GM19395 (cell line): ENCODE measurements at regions not wholly inside any gene's neighbourhood (a gene's known extent, or its start where the extent isn't known, plus 50 kb on each side); places are given as distances from the start of the nearest gene placed in this dataset.

Source experiments
- ATAC-seq: cut with Tn5 transposase; IDR thresholded peaks from one replicate; pipeline ENCODE4 v1.9.1; 2021; ENCODE audit warnings: mild to moderate bottlenecking, moderate library complexity; ENCODE audit not compliant: unreplicated experiment

DNA sequence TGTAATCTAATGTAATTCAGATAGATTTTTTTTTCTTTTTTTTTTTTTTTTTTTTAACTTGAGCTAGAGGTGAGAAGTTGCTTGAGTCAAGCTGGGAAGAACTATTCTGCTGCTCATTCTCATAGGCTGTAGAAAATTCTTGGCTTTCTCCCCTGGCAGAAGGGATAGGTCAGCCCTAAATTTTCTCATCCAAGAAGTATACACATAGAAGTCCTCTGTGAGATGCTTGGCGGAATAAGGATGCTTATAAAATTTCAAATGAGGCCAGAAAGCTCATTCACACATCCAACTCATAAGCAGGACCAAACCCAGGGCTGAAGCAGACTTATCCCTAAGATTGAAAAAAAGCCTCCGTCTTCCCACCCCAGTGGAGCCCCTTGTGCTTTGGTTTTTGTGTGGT is 572.5 kb downstream of the SQOR start:
- no peak for ATAC-seq

DNA sequence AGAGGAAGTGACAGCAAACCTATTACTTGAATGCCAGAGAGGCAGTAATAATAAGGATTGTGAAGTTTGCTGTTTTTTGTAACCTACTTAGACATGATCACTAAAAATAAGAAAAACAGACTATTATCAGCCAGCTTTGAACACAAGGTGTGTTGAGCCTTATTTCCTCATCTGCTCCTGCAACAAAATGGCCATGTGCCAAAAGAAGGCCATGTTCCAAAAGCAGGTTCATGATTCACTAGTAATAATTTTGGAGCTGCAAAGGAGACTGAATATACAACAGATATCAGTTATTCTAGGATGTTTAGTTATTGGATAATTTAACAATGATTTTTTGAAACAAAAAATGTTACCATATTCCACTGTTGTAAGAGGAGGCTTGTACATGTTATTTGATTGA is 578.7 kb downstream of the SQOR start:
- no peak for ATAC-seq

DNA sequence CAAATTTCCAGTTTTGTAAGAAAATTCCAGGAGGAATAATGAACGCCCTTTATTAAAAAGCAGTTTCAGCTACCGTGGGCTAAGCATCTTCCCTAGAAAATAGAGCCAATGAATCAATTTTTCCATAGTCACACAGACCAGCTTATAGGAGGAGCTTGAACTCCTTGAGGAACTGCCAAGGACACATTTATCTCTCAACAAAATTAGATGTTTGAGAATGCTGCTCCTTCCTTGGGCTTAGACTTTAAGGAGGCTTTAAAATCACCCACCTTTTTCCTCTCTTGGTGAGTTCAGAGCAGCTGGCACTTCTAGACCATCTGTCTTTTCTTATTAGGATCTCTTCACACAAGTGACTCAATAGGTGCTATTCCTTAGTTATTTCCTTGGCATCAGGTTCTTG is 588.0 kb downstream of the SQOR start:
- ATAC-seq, result no peak

DNA sequence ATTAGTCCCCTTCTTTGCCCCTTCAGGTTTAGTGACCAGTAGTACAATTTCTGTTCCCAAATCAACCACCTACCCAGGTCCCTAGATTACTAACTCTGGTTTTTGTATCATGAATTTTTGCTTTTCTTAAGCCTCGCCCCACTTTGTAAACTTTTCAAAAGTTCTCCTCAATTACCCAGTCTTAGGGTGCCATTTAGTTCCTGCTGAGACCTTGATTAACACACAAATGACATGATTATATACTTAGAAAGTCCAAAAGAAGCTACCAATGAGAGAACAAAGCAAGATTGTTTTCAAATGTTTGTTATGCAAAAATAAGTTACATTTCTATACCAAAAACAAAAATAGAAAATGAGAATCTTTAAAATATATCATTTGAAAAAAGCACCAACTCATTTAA is 594.4 kb downstream of the SQOR start:
- no peak for ATAC-seq

DNA sequence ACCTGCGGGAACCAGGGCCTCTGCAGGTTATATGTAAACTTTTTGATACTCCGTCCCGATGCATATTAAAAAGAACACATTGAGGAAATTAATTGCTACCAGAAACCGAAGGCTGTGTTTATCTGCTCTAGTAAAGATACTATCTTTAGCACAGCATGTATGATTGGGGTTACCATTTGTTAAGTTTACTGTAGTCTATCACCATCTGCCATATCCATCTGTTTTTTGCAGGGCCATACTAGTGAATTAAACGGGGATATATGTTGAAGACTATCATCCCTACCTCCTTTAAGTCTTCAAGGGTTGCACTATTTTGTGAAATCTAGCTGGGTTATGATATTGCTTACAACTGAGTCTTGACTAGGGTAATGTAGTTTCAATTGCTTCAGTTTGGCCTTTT is 597.0 kb downstream of the SQOR start:
- ATAC-seq, result no peak

DNA sequence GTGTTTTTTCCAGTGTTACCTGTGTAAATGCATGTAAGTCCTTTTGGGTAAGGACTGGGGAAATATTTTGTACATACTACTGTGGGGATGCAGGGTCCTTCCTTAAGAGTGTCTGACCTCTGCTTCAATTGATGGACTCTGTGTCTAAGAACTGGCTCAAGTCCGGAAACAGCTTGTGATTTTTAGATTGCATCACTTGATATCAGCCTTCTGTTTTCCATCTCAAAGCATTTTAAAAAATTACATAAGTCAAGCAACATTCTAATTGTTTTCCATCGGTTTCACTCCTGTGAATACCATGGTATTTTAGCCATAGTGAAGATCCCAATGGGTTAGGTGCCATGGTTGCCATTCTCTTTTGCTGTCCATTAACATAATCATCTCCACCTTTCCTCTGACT is 597.6 kb downstream of the SQOR start:
- no peak for ATAC-seq

DNA sequence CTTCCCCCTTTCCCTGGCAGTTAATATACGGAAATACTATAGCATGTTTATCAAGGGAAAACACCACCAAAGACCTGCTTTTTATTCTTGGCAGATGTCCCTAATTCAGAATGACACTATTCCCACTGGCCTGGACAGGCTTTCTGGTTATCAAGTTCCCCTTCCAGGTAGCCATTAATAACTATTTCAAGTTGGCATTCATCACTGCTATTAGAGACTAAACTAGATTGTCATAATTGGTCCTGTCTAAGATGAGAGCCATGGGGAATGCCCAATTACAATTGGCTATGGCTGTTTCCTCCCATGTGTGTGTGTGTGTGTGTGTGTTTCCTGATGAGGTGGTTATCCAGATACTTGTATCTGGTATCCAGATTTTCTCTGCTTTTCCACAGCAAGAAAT is 608.1 kb downstream of the SQOR start:
- ATAC-seq, result no peak

DNA sequence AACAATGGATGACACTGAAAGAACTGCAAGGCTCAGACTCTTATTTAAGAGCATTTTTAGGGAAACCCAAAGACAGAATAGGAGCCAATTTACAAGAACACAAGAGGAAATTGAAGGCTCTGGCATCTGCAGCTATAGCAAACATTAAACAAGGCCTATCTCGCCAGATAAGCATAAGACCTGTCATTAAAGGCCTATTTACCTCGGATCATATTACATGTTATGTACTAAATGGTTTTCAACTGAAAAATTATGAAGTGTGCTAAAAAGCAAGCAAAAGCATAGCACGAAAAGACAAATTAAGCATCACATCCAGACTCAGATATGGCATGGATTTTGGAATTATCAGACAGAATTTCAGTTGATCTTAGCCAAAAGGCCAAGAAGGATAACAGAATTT is 617.1 kb downstream of the SQOR start:
- no peak for ATAC-seq

DNA sequence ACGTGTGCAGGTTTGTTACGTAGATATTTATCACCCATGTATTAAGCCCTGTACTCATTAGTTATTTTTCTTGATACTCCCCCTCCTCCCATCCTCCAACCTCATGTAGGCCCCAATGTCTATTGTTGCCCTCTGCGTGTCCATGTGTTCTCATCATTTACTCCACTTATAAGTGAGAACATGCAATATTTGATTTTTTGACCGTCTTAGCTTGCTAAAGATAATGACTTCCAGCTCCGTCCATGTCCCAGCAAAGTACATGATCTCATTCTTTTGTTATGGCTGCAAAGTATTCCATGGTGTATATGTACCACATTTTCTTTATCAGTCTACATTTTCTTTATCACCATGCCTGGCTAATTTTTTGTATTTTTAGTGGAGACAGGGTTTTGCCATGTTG is 623.2 kb downstream of the SQOR start:
- no peak for ATAC-seq

DNA sequence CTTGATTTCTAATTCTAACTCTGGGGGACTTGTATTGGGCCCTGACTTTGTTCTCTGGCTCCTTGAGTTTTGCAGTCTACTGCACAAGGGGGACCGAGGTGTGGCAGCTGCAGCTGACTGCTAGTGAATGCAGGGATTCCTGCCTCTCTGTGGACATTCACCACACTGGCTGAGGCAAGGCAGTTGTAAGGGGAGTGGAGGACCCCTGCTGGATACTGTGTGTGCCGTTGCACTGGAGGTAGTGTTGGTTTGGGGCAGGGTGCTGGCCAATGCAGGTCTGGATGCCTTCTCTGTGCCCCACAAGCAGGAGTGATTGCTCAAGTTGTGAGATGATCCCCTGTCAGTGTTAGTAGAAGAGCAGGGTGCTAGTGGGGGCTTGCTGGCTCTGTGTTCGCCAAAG is 626.1 kb downstream of the SQOR start:
- ATAC-seq, result no peak

DNA sequence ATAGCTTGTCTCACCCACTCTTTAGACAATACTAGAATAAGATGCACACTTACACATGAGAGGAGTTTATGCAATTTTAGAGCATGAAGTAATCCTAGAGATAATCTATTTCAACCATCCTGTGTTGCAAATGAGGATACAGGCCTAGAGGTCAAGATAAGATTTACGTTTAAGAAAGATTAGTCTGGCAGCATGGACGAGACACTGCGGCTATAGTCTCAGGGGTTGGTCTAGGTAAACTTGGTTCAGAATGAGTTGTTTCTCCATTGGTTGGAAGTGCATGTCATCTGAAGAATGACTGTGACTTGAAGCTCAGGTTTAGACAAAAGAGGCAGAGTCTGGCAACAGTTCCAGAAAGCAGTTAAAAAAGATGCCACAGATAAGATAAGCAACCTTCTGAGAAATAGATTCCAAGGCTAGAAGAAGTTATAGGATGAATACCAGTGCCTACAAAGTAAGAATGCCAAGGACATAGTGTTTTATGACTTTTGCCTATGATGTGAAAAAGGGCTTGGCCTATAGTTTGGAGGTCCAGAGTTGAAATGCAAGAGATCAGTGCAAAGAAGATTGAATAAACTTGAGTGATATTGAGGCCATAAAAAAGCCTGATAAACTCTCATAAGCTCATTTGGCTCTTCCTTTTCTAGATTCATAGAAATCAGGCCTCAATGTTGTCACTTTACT is 631.0 kb downstream of the SQOR start:
- ATAC-seq, result no peak

DNA sequence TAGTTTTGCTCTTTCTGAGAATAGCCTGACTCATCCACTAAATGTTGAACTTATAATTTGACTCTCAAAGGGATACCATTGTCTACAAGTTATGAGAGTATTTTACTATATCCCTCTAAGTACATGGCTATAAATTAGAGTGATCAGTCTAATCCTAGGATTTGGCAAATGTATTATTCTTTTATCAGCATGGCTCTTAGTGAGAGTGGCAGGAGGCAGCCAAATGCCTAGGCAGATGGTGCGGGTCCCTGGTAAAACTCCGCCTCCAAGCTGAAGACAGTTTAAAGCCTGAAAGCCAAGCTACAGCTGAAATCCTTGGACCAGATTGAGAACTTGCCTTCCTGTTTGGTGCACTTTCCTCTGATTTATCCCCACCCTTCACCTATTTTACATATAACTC is 631.8 kb downstream of the SQOR start:
- no peak for ATAC-seq

DNA sequence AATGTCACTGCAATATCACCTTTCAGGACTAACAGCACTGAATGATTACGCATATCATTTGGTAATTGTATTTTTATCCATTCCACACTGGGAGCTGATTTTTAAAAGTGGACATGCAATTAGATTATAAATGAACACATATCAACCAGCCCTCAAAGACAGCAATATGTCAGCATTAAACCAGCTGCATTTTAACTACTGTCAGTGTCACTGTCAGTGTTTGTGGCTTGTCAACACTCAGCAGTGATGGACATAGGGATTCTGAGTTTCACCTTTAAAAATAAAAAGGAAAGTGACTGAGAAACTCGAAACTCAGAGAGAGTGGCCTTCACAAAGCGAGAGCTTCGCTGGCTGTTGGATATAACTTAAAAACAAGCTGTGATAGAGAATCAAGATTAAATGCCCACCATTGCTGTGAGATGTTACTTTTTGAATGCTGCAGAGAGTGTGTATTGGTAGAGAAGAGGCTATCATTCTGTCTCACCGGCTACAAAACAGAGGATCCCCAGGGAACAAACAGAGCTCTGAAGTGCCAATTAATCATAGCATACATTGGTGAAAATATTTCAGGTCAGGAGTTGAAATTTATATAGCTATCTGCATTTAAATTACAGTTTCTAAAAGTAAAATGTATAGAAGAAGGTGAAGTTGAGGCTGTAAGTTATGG is 635.8 kb downstream of the SQOR start:
- ATAC-seq, result no peak

DNA sequence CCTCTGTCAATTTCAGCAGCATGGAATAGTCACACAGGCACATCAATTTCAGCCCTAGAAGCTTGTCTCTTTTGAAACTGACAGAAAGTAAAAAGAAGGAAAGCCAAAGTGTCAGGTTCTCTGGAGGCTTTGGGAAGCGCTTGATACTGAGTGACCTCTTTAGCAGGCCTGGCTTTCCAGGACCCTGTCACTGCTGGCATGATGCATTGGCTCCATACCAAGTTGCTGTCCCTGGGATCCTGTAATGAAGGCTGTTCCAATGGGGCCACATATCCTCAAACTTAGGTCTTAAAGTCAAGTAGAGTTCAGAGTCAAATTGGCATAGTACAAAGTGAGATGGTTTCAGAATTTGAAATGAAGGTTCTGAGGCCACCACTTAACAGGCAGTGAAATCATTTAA is 640.9 kb downstream of the SQOR start:
- no peak for ATAC-seq

DNA sequence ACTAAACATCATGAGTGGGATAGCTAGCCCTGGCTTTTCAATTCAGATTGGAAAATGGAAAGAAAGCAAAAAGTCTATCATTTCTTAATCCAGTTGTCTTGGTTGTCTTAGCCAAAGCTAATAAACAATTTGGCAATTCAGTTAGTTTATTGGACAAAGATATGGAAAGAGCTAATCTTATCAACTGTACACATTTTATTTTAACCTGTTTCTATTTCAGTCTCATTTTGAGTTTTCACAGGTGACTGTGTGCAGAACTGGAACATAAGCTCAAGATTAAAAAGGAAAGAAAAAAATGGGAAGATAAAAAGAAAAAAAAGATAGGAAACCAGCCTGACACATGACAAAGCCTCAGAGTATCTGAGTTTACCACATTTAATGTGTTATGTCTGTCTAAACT is 642.6 kb downstream of the SQOR start:
- ATAC-seq, result no peak

DNA sequence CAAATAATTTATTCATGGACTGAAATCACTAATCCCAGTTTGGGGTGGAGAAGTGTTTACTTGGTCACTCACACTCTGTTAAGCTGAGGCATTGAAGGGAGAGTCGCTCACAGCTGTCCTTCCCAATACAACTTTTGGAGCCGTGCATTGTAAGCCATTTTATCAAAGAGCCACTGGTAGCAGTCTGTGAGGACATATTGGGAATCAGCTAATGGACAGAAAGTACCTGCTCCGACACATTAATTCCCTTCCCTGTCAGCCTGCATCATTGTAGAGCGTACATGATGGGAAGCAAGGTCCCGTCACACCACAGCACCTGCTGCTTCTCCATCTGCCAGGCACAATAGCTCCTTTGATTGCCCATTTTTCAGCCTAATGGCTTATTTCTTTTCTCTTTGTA is 643.2 kb downstream of the SQOR start:
- ATAC-seq, result no peak

DNA sequence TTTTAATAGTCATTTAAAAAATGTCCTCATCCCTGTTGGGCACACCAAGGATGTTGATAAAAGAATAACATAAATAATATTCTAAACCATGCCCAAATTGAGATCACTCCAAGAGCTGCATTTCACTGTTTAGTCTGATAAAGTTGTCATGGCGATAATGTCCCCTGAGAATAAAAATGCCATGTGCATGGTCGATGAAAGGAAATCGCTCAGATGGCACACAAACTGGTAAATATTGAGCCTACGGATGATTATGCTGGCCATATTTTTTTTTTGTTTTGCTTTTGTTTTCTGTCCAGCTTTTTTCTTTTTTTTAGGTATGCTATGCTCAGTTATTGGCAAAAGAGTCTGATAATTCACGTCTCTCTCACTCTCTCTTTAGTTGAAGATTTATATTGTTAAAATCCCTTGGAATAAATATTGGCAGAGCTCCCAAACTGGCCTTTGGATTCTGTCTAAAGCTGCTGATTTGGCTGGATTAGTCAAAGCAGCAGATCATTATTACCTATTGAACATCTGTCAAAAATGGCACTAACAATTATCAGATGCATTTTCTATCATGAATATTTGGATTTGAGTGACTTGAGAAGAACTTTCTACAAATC is 643.8 kb downstream of the SQOR start:
- ATAC-seq, result no peak

DNA sequence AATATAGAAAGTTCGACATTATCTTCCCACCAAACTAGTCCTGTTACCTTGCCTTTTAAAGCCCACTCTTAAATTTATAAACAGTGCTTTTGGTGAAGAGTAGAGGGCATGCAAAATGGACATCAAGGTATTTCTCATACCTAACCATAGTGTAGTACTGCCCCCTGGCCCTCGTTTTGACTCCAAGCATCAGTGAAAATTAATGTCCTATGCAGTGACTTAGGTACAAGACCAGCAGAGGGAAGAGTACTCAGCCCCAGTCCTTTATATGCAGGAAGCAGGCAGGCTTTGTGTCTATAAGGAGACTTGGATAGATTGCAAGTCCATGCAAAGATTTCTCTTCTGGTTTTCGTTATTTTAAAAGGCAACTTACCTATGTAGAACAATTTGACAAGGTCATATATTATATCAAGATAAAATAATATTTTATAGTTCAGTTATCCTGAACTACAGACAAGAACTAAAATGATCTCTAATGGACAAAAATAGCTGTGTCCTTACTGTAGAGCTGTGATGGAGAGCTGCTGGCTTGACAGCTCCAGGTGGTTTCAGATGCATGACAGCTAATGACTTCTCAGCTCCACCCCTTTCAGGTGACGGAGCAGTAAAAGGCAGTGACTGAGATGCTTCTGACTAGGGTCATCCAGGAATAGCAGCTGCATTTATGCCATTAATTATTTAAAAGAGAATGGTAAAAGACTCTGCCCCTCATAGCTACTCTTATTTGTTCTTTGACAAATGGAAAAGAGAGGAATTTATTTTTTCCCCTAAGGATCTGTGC is 646.1 kb downstream of the SQOR start:
- no peak for ATAC-seq

DNA sequence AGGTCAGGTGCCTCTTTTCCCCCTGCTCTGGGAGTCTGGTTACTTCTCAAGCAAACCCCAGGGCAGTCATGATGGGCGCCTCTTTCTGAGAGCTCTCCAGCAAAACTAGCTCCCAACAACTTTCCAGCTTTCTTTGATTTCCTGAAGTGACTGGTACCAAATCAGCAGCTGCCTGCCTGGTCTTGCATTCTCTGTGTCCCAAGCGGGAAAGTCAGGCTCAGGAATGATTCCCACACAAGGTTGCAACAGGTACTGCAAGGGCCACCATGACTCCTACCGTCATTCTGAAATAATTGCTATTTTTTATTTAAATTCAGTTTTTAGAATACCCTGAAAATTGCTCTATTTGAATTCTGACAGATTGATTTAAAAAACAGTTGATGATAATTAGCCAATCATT is 658.7 kb downstream of the SQOR start:
- ATAC-seq, result no peak

DNA sequence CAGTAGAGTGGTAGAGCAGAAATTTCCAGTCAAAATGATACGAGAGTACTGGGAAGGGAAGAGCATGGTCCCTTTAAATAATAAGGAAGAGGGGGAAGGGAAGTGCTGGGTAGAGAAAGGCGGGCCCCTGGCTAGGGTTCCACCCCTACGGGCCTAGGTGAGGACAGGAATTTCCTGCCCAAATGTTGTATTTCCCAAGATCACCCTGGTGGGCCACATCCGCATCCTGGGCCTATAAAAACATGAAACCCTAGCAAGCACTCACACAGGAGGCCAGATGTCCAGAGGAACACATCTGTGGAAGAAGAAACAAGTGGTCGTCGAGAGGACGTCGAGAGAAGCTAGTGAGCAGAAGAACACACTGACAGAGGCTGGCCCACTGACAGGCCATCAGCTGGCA is 661.2 kb downstream of the SQOR start:
- ATAC-seq, result no peak

DNA sequence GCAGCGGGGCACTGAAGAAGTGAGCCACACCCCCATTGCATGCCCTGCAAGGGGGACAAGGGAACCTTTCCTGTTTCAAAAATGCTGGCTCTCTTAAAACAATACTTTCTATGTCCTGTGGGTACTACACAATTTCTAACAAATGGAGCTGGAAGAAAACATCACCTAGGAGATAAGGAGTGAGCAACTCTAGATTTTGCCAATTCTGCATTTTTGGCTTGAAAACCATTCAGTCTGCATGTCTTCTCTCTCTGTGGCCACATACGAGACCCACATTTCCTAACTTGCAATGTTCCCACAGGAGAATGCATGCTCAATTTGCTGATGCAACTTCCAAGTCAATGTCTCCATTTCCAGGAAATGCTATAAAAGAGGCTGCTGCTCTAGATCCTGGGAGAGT is 662.0 kb downstream of the SQOR start:
- ATAC-seq, result no peak

DNA sequence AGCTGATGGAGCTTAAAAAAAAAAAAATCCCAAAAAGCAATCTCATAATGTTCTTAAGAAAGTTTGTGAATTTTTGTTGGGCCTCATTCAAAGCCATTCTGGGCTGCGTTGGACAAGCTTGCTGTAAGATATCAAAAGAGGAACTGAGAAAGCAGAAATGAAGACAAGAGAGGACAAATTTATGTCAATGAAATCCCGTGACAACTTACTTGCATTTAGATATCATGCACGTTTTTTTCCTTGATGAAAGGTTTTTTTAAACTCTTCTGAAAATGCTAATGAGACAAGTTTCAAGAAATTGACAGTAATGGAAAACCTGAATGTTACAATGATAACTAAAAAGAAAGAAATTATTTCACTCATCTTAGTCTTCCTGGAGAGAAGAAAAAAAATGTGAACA is 662.9 kb downstream of the SQOR start:
- ATAC-seq, result peak; percentile 91
